DND-41 (cell line): ENCODE measurements at regions not wholly inside any gene's neighbourhood (a gene's known extent, or its start where the extent isn't known, plus 50 kb on each side); places are given as distances from the start of the nearest gene placed in this dataset.

Experiments
- CTCF ChIP-seq: IDR thresholded peaks from 2 replicates; pipeline ENCODE4 v1.5.1; 2012; ENCODE audit warnings: borderline replicate concordance, low read length, moderate library complexity, mild to moderate bottlenecking; ENCODE audit not compliant: poor library complexity, severe bottlenecking; ENCODE audit errors: extremely low read depth
- EZH2 ChIP-seq: IDR thresholded peaks from 3 replicates; pipeline ENCODE4 v1.6.1; 2012; ENCODE audit warnings: borderline replicate concordance, low read depth, mild to moderate bottlenecking, moderate library complexity, low read length, inconsistent platforms; ENCODE audit not compliant: severe bottlenecking

- TF ChIP-seq CTCF (no peak), EZH2 (no peak)
Observed at GRCh38 chr13:91167706-91168385, 179.6 kb upstream of the MIR17HG start.
